OCI-LY3 (cell line): ENCODE measurements at regions not wholly inside any gene's neighbourhood (a gene's known extent, or its start where the extent isn't known, plus 50 kb on each side); places are given as distances from the start of the nearest gene placed in this dataset.

Experiments
- H2AFZ ChIP-seq: fragments of 200-600, 300-600 bp; shearing (Covaris generic); 2 replicates; pipeline ENCODE4 v1.6.0; 2014; ENCODE audit warnings: antibody characterized with exemption, low read depth, low read length
- H3K27ac ChIP-seq: fragments of 200-600, 300-600 bp; sonication (generic); 2 replicates; pipeline ENCODE4 v1.5.1; 2014; ENCODE audit warnings: mild to moderate bottlenecking, low read length, moderate library complexity, mixed read lengths
- H3K27me3 ChIP-seq: fragments of 200-600, 300-600 bp; sonication (generic); 2 replicates; pipeline ENCODE4 v1.6.1; 2014; ENCODE audit warnings: low read depth, low read length, mixed read lengths
- H3K36me3 ChIP-seq: fragments of 200-600, 300-600 bp; sonication (generic); replicated peaks from 2 replicates; pipeline ENCODE3; 2014; ENCODE audit warnings: low read depth, low read length, mixed read lengths
- H3K4me1 ChIP-seq: fragments of 300-600, 200-600 bp; sonication (generic); 2 replicates; pipeline ENCODE4 v1.6.1; 2014; ENCODE audit warnings: low read length, mixed read lengths
- H3K4me2 ChIP-seq: fragments of 200-600, 300-600 bp; sonication (generic); 2 replicates; pipeline ENCODE4 v1.6.1; 2014; ENCODE audit warnings: low read length, mixed read lengths
- H3K4me3 ChIP-seq: fragments of 300-600, 200-600 bp; sonication (generic); 2 replicates; pipeline ENCODE4 v1.5.1; 2014; ENCODE audit warnings: antibody characterized with exemption, mild to moderate bottlenecking, low read length, moderate library complexity
- H3K79me2 ChIP-seq: fragments of 300-600, 200-600 bp; shearing (Covaris generic); 2 replicates; pipeline ENCODE4 v1.6.1; 2014; ENCODE audit warnings: mild to moderate bottlenecking, low read length, mixed read lengths
- H3K9ac ChIP-seq: fragments of 300-600, 200-600 bp; shearing (Covaris generic); 2 replicates; pipeline ENCODE4 v1.6.0; 2014; ENCODE audit warnings: mild to moderate bottlenecking, low read length, moderate library complexity
- H3K9me3 ChIP-seq: fragments of 200-600, 300-600 bp; shearing (Covaris generic); 2 replicates; pipeline ENCODE4 v1.6.1; 2014; ENCODE audit warnings: low read length, mixed read lengths; ENCODE audit not compliant: insufficient read depth
- H4K20me1 ChIP-seq: fragments of 200-600, 300-600 bp; sonication (generic); 2 replicates; pipeline ENCODE4 v1.6.1; 2016; ENCODE audit warnings: low read length, mixed read lengths; ENCODE audit not compliant: insufficient read depth
- EZH2phosphoT487 ChIP-seq: fragments of 200-600 bp; shearing (Covaris generic); IDR thresholded peaks from 2 replicates; pipeline ENCODE4 v1.6.1; 2018; ENCODE audit warnings: antibody characterized with exemption, mixed run types, low read depth
- TF ChIP-seq, protein P1 (sequence below): fragments of 200-600, 300-600 bp; sonication (generic); IDR thresholded peaks from 2 replicates; pipeline ENCODE4 v1.5.1; 2014; ENCODE audit warnings: antibody characterized with exemption, low read length, low read depth

DNA sequence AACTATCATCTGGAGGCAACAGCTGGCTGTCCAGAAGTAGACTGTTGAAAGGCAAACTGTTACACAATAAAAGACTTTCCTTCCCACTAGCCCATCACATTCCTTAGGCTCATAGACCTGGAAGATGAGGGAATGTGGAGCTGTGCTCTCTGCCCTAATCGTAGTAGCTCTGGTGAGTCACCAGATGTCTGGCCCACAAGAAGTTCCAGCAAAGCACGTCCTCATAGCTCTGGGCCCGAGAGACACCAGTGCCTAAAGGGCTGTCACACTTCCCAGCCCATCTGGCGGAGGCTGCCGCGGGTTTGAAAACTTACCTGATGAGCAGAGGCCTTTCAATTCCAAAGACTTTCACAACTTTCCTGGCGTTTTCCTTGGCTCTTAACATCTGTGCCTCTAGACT is 81.7 kb upstream of the STOX2 start:
- Histone ChIP-seq H2AFZ (no peak overlapping the region), H3K4me2 (no peak overlapping the region), H3K9me3 (no peaks in the 10 kb centered on the region), H3K79me2 (no peaks in the 10 kb centered on the region), H3K36me3 (no peaks in the 10 kb centered on the region), H3K27me3 (no peaks in the 10 kb centered on the region), H3K9ac (no peak overlapping the region), H3K4me3 (no peak overlapping the region), H3K27ac (no peak overlapping the region), H4K20me1 (no peaks in the 10 kb centered on the region), H3K4me1 (no peaks in the 10 kb centered on the region)
- TF ChIP-seq EZH2phosphoT487: no peak
- TF ChIP-seq, protein P1, sequence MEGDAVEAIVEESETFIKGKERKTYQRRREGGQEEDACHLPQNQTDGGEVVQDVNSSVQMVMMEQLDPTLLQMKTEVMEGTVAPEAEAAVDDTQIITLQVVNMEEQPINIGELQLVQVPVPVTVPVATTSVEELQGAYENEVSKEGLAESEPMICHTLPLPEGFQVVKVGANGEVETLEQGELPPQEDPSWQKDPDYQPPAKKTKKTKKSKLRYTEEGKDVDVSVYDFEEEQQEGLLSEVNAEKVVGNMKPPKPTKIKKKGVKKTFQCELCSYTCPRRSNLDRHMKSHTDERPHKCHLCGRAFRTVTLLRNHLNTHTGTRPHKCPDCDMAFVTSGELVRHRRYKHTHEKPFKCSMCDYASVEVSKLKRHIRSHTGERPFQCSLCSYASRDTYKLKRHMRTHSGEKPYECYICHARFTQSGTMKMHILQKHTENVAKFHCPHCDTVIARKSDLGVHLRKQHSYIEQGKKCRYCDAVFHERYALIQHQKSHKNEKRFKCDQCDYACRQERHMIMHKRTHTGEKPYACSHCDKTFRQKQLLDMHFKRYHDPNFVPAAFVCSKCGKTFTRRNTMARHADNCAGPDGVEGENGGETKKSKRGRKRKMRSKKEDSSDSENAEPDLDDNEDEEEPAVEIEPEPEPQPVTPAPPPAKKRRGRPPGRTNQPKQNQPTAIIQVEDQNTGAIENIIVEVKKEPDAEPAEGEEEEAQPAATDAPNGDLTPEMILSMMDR: no peak

DNA sequence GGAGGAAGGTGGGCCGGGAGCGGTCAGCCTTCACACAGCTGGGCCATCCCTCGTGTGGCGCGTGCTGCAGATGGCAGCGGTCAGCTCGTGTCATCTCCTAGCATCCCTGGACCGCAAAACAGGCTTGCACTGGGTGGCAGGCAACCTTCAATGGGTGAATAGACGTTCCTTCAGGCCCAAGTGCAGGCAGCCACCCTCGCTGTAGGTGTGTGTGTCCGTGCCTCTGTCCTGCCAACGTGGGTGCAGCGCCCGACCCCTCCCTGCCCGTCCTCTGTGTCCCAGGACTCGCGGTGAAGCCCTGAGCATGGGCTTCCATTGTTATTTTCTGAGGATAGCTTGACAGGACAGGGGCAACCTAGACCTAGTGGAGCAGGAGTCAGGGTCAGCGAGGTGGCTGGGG is 79.8 kb upstream of the STOX2 start:
- Histone ChIP-seq H2AFZ (no peak overlapping the region), H3K9ac (no peak overlapping the region), H3K9me3 (no peaks in the 10 kb centered on the region), H3K36me3 (no peaks in the 10 kb centered on the region), H4K20me1 (no peaks in the 10 kb centered on the region), H3K4me3 (no peak overlapping the region), H3K4me2 (no peak overlapping the region), H3K79me2 (no peaks in the 10 kb centered on the region), H3K27me3 (no peaks in the 10 kb centered on the region), H3K4me1 (no peaks in the 10 kb centered on the region), H3K27ac (no peak overlapping the region)
- no peak for TF ChIP-seq EZH2phosphoT487
- TF ChIP-seq, protein P1: no peak

DNA sequence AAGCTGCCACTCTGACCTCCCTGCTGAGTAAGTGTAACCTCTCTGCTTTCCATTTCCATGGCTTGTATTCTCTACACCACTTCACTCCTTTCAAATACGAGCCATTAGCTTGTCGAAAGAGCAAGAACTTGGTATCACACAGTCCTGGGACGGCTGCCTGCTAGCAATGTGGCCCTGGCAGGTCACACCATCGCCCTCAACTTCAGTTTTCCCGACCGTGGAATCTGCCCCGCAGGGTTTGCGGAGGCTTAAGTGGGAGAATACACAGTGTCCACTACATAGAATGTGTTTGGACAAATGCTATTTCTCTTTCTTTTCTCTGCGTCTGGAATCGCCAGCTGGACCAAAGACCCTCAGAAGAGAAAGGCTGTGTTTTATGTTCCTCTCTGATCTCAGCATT is 78.6 kb upstream of the STOX2 start:
- H2AFZ ChIP-seq: no peak overlapping the region
- no peak overlapping the region for H3K9ac ChIP-seq
- no peaks in the 10 kb centered on the region for H3K9me3 ChIP-seq
- no peaks in the 10 kb centered on the region for H3K4me1 ChIP-seq
- H3K4me3 ChIP-seq: no peak overlapping the region
- H3K4me2 ChIP-seq: no peak overlapping the region
- H3K27me3 ChIP-seq: no peaks in the 10 kb centered on the region
- no peak overlapping the region for H3K27ac ChIP-seq
- H3K36me3 ChIP-seq: no peaks in the 10 kb centered on the region
- no peak for TF ChIP-seq EZH2phosphoT487
- TF ChIP-seq, protein P1: no peak
- no peaks in the 10 kb centered on the region for H3K79me2 ChIP-seq
- H4K20me1 ChIP-seq: no peaks in the 10 kb centered on the region

DNA sequence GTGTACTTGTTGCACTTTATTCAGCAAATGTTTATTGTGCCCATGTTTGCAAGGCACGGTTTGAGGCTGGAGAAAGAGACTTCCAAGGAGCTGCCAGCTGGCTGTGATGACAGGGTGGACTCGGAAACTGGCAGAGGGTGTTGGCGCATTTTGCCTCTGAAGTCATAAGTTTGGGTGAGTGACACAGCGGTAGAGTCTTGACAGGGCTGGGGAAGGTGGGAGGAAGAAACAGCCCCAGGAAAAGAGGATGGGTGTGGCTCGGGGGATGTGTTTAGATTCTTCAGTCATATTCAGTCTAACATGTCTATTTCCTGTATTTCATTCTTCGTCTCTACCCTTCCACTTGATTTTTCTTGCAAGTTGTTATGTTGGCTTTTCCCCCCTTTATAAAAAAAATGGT is 77.0 kb upstream of the STOX2 start:
- no peak overlapping the region for H3K9ac ChIP-seq
- H4K20me1 ChIP-seq: no peaks in the 10 kb centered on the region
- no peak overlapping the region for H3K4me3 ChIP-seq
- no peaks in the 10 kb centered on the region for H3K79me2 ChIP-seq
- H3K4me1 ChIP-seq: no peaks in the 10 kb centered on the region
- H3K27ac ChIP-seq: no peak overlapping the region
- no peak for TF ChIP-seq EZH2phosphoT487
- TF ChIP-seq, protein P1: no peak
- H2AFZ ChIP-seq: no peak overlapping the region
- no peaks in the 10 kb centered on the region for H3K27me3 ChIP-seq
- no peaks in the 10 kb centered on the region for H3K9me3 ChIP-seq
- no peak overlapping the region for H3K4me2 ChIP-seq
- H3K36me3 ChIP-seq: no peaks in the 10 kb centered on the region
